GM12878 (cell line): ENCODE measurements at regions not wholly inside any gene's neighbourhood (a gene's known extent, or its start where the extent isn't known, plus 50 kb on each side); places are given as distances from the start of the nearest gene placed in this dataset.

ENCODE experiments used
- EZH2 ChIP-seq: IDR thresholded peaks from 2 replicates; pipeline ENCODE4 v1.6.1; 2012; ENCODE audit warnings: low read depth, mild to moderate bottlenecking, control low read depth, inconsistent platforms, low read length, borderline replicate concordance; ENCODE audit not compliant: control insufficient read depth
- MTA3 ChIP-seq: IDR thresholded peaks from 2 replicates; pipeline ENCODE4 v1.6.1; 2012; ENCODE audit warnings: low read length, inconsistent platforms, borderline replicate concordance
- NBN ChIP-seq: fragments of 450-650 bp; IDR thresholded peaks from 2 replicates; pipeline ENCODE4 v1.6.1; 2016
- SMC3 ChIP-seq: IDR thresholded peaks from 2 replicates; pipeline ENCODE4 v1.6.1; 2011; ENCODE audit warnings: low read length, improper control_type of control experiment, borderline replicate concordance
- SRF ChIP-seq, 2 experiments: IDR thresholded peaks; 2 replicates each; pipeline ENCODE4 v1.6.1; 2011; ENCODE audit warnings: low read depth in 2 of 2, low read length in 2 of 2, mild to moderate bottlenecking in 1 of 2, moderate library complexity in 1 of 2
- TAF1 ChIP-seq: IDR thresholded peaks from 2 replicates; pipeline ENCODE4 v1.6.1; 2011; ENCODE audit warnings: mild to moderate bottlenecking, low read depth, low read length, borderline replicate concordance
- TF ChIP-seq, protein P1 (sequence below): fragments of 450-650 bp; IDR thresholded peaks from 2 replicates; pipeline ENCODE4 v1.6.1; 2018; ENCODE audit warnings: mild to moderate bottlenecking, low read depth, moderate library complexity; ENCODE audit not compliant: partially characterized antibody
- TF ChIP-seq, protein P2 (sequence below), 3 experiments: IDR thresholded peaks in 2 of 3; conservative IDR thresholded peaks in 1 of 3; 2 replicates each; pipeline ENCODE4 v1.5.1; 2011; ENCODE audit warnings: low read depth in 3 of 3, low read length in 3 of 3, mild to moderate bottlenecking in 3 of 3, control low read depth in 2 of 3, moderate library complexity in 2 of 3, inconsistent platforms in 1 of 3, mixed read lengths in 1 of 3; ENCODE audit not compliant: control insufficient read depth in 2 of 3, insufficient read depth in 1 of 3; ENCODE audit errors: extremely low read depth in 1 of 3
- TF ChIP-seq, protein P3 (sequence below): IDR thresholded peaks from 2 replicates; pipeline ENCODE4 v1.6.1; 2011; ENCODE audit warnings: low read depth, low read length, improper control_type of control experiment, borderline replicate concordance
- TF ChIP-seq, protein P4 (sequence below): fragments of 450-650 bp; formaldehyde crosslinking; IDR thresholded peaks from 2 replicates; pipeline ENCODE4 v1.5.0; 2022; ENCODE audit warnings: mild to moderate bottlenecking, missing genetic modification characterization
- TF ChIP-seq, protein P5 (sequence below): IDR thresholded peaks from 2 replicates; pipeline ENCODE4 v1.6.1; 2011; ENCODE audit warnings: borderline replicate concordance, low read depth, mild to moderate bottlenecking, moderate library complexity, mixed read lengths, low read length; ENCODE audit not compliant: insufficient read depth; ENCODE audit errors: extremely low read length

DNA sequence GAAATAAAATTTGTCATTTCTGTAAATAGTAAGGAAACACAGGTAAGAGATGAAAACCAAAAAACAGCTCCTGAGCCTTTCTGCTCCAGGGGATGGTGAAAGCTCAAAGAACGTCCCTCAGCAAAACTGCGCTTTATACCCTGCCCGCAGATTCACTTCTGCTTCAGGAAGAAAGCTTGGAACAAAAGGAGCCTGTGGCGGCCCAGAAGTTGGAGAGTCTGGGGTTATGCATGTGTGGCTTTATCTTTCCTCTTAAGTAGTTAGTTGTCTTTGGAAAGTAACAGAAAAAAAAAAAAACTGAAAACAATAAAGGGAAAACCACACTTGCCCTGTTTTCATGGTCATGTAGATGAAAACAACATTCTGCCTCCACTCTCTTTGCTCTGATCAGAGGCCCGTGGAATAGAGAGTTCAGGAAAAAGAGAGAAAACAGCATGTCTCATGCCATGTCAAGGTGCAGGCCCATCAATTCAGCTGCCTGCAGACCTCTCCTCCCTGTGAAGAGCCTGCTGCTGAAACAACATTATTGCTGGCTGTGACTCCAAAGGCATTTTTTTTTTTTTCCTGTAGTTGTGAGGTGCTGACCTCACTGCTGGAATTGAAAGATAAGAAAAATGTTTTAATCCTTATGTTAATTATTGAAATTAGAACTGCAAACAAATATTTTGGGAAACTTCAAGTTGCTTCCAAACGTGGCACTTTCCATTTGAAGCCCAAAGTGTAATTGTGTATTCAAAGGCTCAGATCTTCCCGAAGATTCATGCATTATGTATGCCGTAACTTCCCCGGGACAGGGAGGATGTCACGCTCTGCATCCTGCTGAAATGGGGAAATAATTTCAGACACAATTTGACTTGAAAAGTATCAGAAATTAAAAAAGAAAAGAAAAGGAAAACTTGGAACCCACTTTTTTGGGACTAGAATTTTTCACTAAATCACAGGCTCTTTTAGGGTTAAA lies 108.4 kb upstream of the ZNF385D start:
- TF ChIP-seq SMC3: no peak
- TF ChIP-seq SRF (IDR thresholded peaks at IDR 0.05; ENCODE audit: low read depth in 2 of 2, low read length in 2 of 2): no peak
- TF ChIP-seq, protein P1, sequence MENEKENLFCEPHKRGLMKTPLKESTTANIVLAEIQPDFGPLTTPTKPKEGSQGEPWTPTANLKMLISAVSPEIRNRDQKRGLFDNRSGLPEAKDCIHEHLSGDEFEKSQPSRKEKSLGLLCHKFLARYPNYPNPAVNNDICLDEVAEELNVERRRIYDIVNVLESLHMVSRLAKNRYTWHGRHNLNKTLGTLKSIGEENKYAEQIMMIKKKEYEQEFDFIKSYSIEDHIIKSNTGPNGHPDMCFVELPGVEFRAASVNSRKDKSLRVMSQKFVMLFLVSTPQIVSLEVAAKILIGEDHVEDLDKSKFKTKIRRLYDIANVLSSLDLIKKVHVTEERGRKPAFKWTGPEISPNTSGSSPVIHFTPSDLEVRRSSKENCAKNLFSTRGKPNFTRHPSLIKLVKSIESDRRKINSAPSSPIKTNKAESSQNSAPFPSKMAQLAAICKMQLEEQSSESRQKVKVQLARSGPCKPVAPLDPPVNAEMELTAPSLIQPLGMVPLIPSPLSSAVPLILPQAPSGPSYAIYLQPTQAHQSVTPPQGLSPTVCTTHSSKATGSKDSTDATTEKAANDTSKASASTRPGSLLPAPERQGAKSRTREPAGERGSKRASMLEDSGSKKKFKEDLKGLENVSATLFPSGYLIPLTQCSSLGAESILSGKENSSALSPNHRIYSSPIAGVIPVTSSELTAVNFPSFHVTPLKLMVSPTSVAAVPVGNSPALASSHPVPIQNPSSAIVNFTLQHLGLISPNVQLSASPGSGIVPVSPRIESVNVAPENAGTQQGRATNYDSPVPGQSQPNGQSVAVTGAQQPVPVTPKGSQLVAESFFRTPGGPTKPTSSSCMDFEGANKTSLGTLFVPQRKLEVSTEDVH: no peak
- TF ChIP-seq MTA3: no peak
- TF ChIP-seq, protein P2, sequence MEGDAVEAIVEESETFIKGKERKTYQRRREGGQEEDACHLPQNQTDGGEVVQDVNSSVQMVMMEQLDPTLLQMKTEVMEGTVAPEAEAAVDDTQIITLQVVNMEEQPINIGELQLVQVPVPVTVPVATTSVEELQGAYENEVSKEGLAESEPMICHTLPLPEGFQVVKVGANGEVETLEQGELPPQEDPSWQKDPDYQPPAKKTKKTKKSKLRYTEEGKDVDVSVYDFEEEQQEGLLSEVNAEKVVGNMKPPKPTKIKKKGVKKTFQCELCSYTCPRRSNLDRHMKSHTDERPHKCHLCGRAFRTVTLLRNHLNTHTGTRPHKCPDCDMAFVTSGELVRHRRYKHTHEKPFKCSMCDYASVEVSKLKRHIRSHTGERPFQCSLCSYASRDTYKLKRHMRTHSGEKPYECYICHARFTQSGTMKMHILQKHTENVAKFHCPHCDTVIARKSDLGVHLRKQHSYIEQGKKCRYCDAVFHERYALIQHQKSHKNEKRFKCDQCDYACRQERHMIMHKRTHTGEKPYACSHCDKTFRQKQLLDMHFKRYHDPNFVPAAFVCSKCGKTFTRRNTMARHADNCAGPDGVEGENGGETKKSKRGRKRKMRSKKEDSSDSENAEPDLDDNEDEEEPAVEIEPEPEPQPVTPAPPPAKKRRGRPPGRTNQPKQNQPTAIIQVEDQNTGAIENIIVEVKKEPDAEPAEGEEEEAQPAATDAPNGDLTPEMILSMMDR (IDR thresholded peaks at IDR 0.05 in 2 of 3, conservative IDR thresholded peaks at IDR 0.05 in 1 of 3; ENCODE audit: control insufficient read depth in 2 of 3, extremely low read depth in 1 of 3, insufficient read depth in 1 of 3, low read depth in 3 of 3, low read length in 3 of 3): no peak
- TF ChIP-seq, protein P3, sequence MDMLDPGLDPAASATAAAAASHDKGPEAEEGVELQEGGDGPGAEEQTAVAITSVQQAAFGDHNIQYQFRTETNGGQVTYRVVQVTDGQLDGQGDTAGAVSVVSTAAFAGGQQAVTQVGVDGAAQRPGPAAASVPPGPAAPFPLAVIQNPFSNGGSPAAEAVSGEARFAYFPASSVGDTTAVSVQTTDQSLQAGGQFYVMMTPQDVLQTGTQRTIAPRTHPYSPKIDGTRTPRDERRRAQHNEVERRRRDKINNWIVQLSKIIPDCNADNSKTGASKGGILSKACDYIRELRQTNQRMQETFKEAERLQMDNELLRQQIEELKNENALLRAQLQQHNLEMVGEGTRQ: no peak
- TF ChIP-seq, protein P4, sequence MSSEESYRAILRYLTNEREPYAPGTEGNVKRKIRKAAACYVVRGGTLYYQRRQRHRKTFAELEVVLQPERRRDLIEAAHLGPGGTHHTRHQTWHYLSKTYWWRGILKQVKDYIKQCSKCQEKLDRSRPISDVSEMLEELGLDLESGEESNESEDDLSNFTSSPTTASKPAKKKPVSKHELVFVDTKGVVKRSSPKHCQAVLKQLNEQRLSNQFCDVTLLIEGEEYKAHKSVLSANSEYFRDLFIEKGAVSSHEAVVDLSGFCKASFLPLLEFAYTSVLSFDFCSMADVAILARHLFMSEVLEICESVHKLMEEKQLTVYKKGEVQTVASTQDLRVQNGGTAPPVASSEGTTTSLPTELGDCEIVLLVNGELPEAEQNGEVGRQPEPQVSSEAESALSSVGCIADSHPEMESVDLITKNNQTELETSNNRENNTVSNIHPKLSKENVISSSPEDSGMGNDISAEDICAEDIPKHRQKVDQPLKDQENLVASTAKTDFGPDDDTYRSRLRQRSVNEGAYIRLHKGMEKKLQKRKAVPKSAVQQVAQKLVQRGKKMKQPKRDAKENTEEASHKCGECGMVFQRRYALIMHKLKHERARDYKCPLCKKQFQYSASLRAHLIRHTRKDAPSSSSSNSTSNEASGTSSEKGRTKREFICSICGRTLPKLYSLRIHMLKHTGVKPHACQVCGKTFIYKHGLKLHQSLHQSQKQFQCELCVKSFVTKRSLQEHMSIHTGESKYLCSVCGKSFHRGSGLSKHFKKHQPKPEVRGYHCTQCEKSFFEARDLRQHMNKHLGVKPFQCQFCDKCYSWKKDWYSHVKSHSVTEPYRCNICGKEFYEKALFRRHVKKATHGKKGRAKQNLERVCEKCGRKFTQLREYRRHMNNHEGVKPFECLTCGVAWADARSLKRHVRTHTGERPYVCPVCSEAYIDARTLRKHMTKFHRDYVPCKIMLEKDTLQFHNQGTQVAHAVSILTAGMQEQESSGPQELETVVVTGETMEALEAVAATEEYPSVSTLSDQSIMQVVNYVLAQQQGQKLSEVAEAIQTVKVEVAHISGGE: no peak
- TF ChIP-seq, protein P5, sequence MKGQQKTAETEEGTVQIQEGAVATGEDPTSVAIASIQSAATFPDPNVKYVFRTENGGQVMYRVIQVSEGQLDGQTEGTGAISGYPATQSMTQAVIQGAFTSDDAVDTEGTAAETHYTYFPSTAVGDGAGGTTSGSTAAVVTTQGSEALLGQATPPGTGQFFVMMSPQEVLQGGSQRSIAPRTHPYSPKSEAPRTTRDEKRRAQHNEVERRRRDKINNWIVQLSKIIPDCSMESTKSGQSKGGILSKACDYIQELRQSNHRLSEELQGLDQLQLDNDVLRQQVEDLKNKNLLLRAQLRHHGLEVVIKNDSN: no peak
- no peak for TF ChIP-seq EZH2
- TF ChIP-seq TAF1: no peak
- TF ChIP-seq NBN: no peak
